ENCODE measurements at regions not wholly inside any gene's neighbourhood (a gene's known extent, or its start where the extent isn't known, plus 50 kb on each side); places are given as distances from the start of the nearest gene placed in this dataset.

DNA sequence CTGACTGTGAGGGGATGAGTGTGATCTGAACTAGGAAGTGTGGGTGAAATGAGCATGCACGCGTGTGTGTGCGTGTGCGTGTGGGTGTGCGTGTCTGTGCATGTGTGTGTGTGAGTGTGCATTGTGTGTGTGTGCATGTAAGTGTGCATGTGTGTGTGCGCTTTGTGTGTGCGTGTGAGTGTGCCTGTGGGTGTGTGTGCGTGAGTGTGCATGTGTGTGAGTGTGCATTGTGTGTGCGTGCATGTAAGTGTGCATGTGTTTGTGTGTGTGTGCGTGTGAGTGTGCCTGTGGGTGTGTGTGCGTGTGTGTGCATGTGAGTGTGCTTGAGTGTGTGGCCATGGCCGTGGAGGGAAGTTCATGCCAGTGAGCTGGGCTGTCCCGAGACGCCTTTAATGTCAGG is 76.3 kb downstream of the RTP5 start:
- Mint-ChIP-seq H3K27ac (no peak overlapping the region), H3K27me3 (no peaks in the 10 kb centered on the region), H3K4me1 (ENCODE audit: low read depth) (peaks cover 2% of the 10 kb centered on the region), H3K9me3 (no peaks in the 10 kb centered on the region), H3K36me3 (no peaks in the 10 kb centered on the region), H3K4me3 (no peak overlapping the region)
- CTCF ChIA-PET, result no interaction called here
- DNase-seq, result no peak
- POLR2A ChIA-PET, result no interaction called here
- intact Hi-C loops (cut with micrococcal nuclease), result no loop called here

DNA sequence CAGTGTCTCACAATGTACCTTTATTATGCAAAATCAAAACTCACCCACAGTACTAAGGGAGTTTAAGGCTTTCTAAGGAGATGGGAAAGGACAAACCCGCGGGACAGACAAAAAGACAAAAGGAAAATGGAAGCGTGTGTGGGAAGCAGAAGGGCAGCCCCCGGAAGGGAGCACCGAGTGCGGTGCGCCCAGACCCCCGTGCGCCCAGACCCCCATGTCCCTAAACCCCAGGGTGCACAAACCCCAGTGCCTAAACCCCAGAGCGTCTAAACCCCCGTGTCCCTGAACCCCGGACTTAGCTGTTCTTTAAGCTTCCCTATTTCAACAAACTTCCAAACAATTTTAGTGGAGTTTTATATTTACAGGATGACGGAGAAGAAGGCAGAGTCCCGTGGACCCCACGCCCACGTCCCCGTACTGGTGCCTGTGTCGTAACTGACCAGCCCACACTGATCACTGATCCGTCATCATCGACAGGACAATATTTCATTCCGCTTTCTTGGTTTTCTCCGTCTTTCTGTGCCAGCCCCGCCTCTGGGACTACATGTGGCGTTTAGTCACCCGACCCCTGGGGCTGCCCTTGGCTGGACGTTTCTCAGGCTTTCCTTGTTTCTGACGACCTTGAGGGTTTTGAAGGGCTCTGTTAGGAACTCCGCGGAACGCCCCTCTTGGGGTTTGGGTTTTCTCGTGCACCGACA is 76.9 kb downstream of the RTP5 start:
- no peak overlapping the region for H3K27ac Mint-ChIP-seq
- POLR2A ChIA-PET, result no interaction called here
- H3K36me3 Mint-ChIP-seq, result no peaks in the 10 kb centered on the region
- peaks cover 2% of the 10 kb centered on the region for H3K4me1 Mint-ChIP-seq (ENCODE audit: low read depth)
- no peaks in the 10 kb centered on the region for H3K27me3 Mint-ChIP-seq
- DNase-seq, result no peak
- intact Hi-C loops (cut with micrococcal nuclease), result no loop called here
- no peak overlapping the region for H3K4me3 Mint-ChIP-seq
- CTCF ChIA-PET, result no interaction called here
- H3K9me3 Mint-ChIP-seq, result no peaks in the 10 kb centered on the region

DNA sequence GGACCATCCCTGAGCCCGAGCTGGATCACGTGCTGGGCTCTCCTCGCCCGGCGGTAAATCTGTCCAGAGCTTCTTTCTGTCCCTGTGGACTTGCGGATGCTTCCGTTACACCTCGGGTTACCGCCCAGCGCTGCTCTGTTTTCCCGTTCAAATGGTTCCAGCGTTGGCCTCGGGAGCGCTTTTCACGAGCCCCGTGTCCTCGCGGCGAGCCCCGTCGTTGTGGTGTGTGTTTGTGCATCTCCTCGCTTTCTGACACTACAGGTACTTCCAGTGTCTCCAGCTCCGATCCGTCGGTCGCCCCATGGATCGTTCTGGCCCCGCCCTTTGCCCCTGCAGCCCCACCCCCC is 77.4 kb downstream of the RTP5 start:
- Mint-ChIP-seq H3K27ac (no peak overlapping the region), H3K9me3 (no peaks in the 10 kb centered on the region), H3K27me3 (no peaks in the 10 kb centered on the region), H3K4me1 (ENCODE audit: low read depth) (peaks cover 2% of the 10 kb centered on the region), H3K4me3 (no peak overlapping the region), H3K36me3 (no peaks in the 10 kb centered on the region)
- CTCF ChIA-PET, result no interaction called here
- DNase-seq, result no peak
- POLR2A ChIA-PET, result no interaction called here
- intact Hi-C loops (cut with micrococcal nuclease), result no loop called here

DNA sequence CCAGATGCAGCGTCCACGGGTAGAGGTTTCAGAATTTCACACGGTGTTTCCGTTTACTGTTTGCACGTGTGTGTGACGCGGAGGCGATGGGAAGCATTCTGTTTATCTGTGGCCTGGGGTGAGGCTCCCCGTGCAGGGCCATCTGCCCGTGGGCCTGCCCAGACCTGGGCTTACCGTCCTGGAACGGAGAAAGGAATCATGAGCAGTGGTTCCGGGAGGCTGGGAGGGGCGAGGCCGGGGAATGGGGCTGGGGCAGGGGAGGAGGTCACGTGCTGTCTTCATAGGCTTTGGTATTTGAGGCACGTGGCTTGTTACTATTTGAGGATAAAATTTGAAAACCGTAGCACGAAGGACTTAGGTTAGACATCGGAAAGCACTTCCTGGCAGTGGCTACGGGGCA is 77.9 kb downstream of the RTP5 start:
- no peak overlapping the region for H3K27ac Mint-ChIP-seq
- H3K27me3 Mint-ChIP-seq, result no peaks in the 10 kb centered on the region
- H3K4me3 Mint-ChIP-seq, result no peak overlapping the region
- DNase-seq, result no peak
- intact Hi-C loops (cut with micrococcal nuclease), result no loop called here
- peaks cover 2% of the 10 kb centered on the region for H3K4me1 Mint-ChIP-seq (ENCODE audit: low read depth)
- ChIA-PET CTCF (interaction anchor here (1.4 kb wide), 1 partner anchor 8 kb away, joined by 3 read pairs; no protein-coding TSS in a partner anchor), POLR2A (no interaction called here)
- no peaks in the 10 kb centered on the region for H3K9me3 Mint-ChIP-seq
- H3K36me3 Mint-ChIP-seq, result no peaks in the 10 kb centered on the region

DNA sequence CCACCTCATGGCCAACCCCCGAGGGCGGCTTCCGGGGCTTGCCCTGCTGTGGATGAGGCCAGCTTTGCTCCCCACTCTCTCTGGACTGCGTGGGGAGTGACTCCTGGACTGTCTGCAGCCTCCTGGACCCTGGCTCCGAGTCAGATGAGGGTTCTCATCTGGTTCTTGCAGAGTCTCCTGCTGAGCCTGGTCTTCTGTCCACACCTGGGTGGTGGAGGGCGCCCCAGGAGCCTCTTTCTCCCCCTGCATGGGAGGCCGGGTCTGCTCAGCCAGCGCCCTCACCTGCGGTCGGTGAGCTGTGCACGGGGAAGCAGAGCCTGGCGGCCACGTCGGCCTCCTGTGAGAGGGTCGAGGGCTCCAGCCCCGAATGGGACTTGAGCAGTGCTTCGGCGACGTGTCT is 78.3 kb downstream of the RTP5 start:
- ChIA-PET CTCF (interaction anchor here (1.4 kb wide), 1 partner anchor 9 kb away, joined by 3 read pairs; no protein-coding TSS in a partner anchor), POLR2A (no interaction called here)
- no peak for DNase-seq
- H3K9me3 Mint-ChIP-seq, result no peaks in the 10 kb centered on the region
- no peak overlapping the region for H3K27ac Mint-ChIP-seq
- no peaks in the 10 kb centered on the region for H3K27me3 Mint-ChIP-seq
- no peak overlapping the region for H3K4me3 Mint-ChIP-seq
- H3K36me3 Mint-ChIP-seq, result no peaks in the 10 kb centered on the region
- peaks cover 2% of the 10 kb centered on the region for H3K4me1 Mint-ChIP-seq (ENCODE audit: low read depth)
- intact Hi-C loops (cut with micrococcal nuclease), result no loop called here

DNA sequence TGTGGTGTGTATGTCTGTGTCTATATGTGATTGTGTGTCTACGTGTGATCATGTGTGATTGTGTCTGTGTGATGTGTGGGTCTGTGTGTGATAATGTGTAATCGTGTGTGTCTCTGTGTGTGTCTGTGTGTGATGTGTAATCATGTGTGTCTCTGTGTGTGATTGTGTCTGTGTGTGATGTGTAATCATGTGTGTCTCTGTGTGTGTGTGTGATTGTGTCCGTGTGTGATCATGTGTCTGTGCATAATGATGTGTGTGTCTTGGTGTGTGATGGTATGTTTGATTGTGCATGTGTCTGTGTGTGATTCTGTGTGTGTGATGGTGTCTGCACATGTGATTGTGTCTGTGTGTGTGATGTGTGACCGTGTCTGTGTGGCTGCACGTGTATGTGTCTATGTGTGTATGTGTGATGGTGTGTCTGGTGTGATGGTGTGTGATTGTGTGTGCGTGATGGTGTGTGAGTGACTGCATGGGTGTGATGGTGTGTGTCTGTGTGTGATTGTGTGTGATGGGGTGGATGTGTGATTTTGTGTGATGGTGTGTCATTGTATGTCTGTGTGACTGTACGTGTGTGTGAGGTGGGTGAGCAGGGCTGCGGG is 78.9 kb downstream of the RTP5 start:
- Mint-ChIP-seq H3K27me3 (no peaks in the 10 kb centered on the region), H3K36me3 (no peaks in the 10 kb centered on the region), H3K4me1 (ENCODE audit: low read depth) (peaks cover 2% of the 10 kb centered on the region), H3K9me3 (no peaks in the 10 kb centered on the region), H3K4me3 (no peak overlapping the region), H3K27ac (no peak overlapping the region)
- intact Hi-C loops (cut with micrococcal nuclease), result no loop called here
- no peak for DNase-seq
- ChIA-PET POLR2A (no interaction called here), CTCF (interaction anchor here (1.4 kb wide), 1 partner anchor 9 kb away, joined by 3 read pairs; no protein-coding TSS in a partner anchor)

DNA sequence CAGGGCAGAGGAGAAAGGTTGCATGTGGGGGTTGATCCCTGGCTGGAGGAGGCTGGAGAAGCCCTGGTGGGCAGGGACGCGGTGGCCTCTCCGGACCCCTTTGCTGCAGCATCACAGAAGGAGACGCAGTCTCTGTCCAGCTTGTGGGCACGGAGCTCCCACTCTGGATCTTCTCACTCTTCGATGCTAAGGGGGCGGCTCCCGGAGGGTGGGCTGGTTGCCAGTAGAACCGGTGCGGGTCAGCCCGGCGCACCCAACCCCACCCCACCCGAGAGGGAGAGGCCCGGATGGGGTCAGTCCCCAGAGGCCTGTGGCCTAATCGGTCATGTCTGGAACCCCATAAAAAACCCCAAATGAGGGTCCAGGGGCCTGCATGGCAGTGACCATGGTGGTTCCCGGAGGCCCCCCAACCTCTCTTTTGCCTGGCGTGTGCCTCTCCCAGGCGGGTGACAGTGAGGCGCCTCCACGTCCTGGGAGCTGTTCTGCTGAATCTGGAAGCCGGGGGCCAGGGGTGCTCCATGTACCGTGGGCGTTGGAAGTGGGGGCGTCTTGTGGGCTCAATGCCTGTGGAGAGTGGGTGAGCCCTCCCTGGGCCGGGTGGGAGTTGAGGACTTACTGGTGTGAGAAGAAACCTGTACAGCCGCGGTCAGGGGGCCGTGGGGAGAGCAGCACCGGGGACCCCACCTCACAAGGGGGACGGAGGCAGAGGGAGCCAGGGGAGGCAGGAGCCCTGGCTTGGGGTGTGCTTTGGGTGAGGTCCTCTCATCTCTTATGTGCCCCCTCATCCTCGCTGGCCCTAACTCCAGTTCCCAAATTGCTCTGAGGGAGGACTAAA is 79.6 kb downstream of the RTP5 start:
- H3K4me3 Mint-ChIP-seq, result no peak overlapping the region
- no peaks in the 10 kb centered on the region for H3K36me3 Mint-ChIP-seq
- ChIA-PET POLR2A (no interaction called here), CTCF (interaction anchor here (1.4 kb wide), 1 partner anchor 10 kb away, joined by 3 read pairs; no protein-coding TSS in a partner anchor)
- intact Hi-C loops (cut with micrococcal nuclease), result no loop called here
- no peak overlapping the region for H3K27ac Mint-ChIP-seq
- H3K4me1 Mint-ChIP-seq (ENCODE audit: low read depth), result peaks cover 2% of the 10 kb centered on the region
- DNase-seq, result no peak
- no peaks in the 10 kb centered on the region for H3K9me3 Mint-ChIP-seq
- H3K27me3 Mint-ChIP-seq, result no peaks in the 10 kb centered on the region

DNA sequence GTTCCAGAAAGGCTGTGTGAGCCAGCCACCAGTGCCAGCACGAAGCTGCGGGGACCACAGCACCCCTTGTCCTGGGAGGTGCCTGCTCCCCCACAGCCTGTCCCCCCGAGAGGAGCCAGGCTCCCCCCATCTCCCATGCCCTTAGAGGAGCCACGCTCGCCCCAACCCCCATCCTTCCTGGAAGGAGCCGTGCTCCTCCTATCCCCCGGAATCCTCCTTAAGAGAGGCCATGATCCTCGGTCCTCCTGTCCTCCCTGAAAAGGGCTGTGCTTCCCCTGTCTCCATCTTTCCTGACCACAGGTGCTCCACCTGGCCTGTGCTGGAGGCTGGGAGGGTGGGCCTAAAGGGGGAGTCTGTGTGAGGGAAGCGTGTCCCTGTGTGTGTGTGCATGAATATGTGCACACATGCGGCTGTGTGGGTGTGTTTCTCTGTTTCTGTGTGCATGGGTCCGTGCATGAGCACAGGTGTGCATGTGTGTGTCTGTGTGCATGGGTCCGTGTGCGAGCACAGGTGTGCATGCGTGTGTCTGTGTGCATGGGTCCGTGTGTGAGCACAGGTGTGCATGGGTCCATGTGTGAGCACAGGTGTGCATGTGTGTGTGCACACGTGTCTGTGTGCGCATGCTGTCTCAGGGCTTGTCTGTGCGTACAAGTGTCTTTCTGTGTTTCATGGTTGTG is 80.3 kb downstream of the RTP5 start:
- CTCF ChIA-PET, result no interaction called here
- POLR2A ChIA-PET, result no interaction called here
- intact Hi-C loops (cut with micrococcal nuclease), result no loop called here
- H3K9me3 Mint-ChIP-seq, result no peaks in the 10 kb centered on the region
- H3K4me3 Mint-ChIP-seq, result no peak overlapping the region
- no peaks in the 10 kb centered on the region for H3K36me3 Mint-ChIP-seq
- no peak overlapping the region for H3K27ac Mint-ChIP-seq
- no peak for DNase-seq
- H3K27me3 Mint-ChIP-seq, result no peaks in the 10 kb centered on the region
- H3K4me1 Mint-ChIP-seq (ENCODE audit: low read depth), result peaks cover 2% of the 10 kb centered on the region

DNA sequence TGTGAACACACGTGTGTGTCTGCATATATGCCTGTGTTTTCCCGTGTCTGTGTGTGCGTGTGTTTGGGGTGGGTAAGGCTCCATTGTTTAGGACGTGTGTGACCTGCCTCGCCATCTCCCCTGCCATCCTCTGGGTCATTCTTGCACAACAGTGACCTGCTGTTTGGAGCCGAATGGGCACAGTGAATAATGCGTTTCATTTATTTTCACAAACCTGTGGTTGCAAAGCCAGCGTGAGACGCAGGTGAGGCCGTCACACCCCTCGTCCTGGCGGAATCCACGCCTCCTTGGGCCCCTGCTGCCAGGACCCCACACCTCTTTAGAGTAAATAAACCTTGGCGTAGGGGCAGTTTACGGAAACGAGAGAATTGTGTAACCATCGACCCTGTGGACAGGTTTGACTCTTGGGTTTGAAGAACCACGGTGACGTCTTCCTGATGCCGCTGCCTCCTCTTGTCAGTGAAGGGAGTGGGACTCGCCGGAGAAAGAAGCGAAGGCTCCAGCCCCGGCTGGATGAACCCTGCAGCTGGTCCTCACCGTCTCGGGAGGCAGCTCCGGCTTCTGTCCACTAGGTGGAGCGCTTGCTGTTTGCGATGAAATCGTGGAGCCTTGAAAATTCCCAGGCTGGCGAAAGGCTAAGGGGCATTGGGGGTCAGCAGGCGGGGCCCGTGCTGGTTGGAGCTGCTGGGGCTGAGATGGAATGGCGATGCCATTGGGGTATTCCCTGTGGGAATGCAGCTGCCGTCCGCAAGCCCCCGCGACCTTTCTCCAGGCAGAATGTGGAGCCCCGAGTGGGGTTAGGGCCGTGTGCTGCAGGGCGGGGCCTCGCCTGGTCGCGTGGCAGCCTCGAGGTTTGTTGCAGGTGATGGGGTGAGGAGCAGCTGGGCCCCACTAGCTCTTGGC is 81.1 kb downstream of the RTP5 start:
- no peak overlapping the region for H3K4me3 Mint-ChIP-seq
- H3K4me1 Mint-ChIP-seq (ENCODE audit: low read depth), result peaks cover 2% of the 10 kb centered on the region
- intact Hi-C loops (cut with micrococcal nuclease), result no loop called here
- no peaks in the 10 kb centered on the region for H3K36me3 Mint-ChIP-seq
- H3K27ac Mint-ChIP-seq, result no peak overlapping the region
- POLR2A ChIA-PET, result interaction anchor here (1.3 kb wide), 1 partner anchor 15 kb away, joined by 3 read pairs; no protein-coding TSS in a partner anchor
- CTCF ChIA-PET, result interaction anchor here (0.6 to 1.7 kb wide), 19 partner anchors 10 to 104 kb away, joined by 3 to 19 read pairs (median 4); no protein-coding TSS in a partner anchor
- DNase-seq, result peak; percentile 68
- H3K9me3 Mint-ChIP-seq, result no peaks in the 10 kb centered on the region
- H3K27me3 Mint-ChIP-seq, result no peaks in the 10 kb centered on the region

DNA sequence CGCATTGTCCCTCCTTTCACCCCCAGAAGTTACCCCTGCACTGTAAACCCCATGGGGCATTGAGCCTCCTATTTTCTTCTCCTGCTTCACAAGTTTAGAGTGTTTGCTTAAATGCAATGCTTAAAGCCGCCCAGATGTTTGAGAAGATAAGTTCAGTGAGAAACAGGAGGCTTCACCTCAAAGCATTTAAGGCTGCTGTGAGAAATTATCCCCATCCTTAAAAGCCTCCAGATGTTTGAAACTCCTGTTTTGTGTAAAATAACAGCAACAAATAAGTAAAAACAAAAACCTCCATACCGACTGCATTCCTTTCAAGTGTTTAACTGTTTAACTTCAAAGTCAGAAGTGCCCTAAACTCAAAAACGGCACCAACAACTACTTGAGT is 81.8 kb downstream of the RTP5 start:
- Mint-ChIP-seq H3K36me3 (no peaks in the 10 kb centered on the region), H3K27ac (no peak overlapping the region), H3K4me3 (no peak overlapping the region), H3K9me3 (no peaks in the 10 kb centered on the region), H3K27me3 (no peaks in the 10 kb centered on the region), H3K4me1 (ENCODE audit: low read depth) (peaks cover 2% of the 10 kb centered on the region)
- intact Hi-C loops (cut with micrococcal nuclease), result no loop called here
- ChIA-PET POLR2A (interaction anchor here (1.3 kb wide), 1 partner anchor 15 kb away, joined by 3 read pairs; no protein-coding TSS in a partner anchor), CTCF (interaction anchor here (0.9 to 1.7 kb wide), 14 partner anchors 9 to 103 kb away, joined by 3 to 19 read pairs (median 6); no protein-coding TSS in a partner anchor)
- DNase-seq, result no peak

DNA sequence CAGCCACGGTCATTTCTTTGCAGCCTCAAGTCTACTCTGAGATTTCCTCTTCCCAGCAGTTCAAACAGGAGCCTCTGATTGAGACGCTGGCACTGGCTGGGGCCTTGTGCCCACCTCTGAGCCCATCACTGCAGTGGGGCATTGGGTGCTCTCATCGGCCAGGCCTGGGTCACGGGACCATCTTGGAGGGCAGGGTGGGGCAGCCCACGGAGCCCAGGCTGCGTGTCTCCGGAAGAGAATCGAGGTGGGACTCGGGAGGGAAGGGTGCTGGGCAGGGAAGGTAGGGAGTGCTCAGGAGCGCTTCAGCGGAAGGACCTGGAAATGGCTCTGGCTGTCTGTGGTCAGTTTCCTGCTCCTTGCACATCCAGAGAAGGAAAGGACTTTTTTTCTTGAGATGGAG is 82.4 kb downstream of the RTP5 start:
- Mint-ChIP-seq H3K27me3 (no peaks in the 10 kb centered on the region), H3K9me3 (no peaks in the 10 kb centered on the region), H3K27ac (no peak overlapping the region), H3K4me3 (no peak overlapping the region), H3K36me3 (no peaks in the 10 kb centered on the region), H3K4me1 (ENCODE audit: low read depth) (peaks cover 2% of the 10 kb centered on the region)
- CTCF ChIA-PET, result interaction anchor here (1.5 to 1.7 kb wide), 3 partner anchors 8 to 69 kb away, joined by 5 to 14 read pairs (median 8); no protein-coding TSS in a partner anchor
- no peak for DNase-seq
- POLR2A ChIA-PET, result no interaction called here
- intact Hi-C loops (cut with micrococcal nuclease), result no loop called here
